Neuron (in vitro differentiated cells): ENCODE measurements at regions not wholly inside any gene's neighbourhood (a gene's known extent, or its start where the extent isn't known, plus 50 kb on each side); places are given as distances from the start of the nearest gene placed in this dataset.
"Not testable (repeated sequence)": the region's sequence is repeated elsewhere in the genome, so short reads cannot be mapped to it uniquely, and the experiment has no call there.

Experiments
- H2AFZ ChIP-seq: one replicate; pipeline ENCODE4 v1.6.1; 2013; ENCODE audit warnings: low read depth, mild to moderate bottlenecking, inconsistent platforms, low read length, moderate library complexity
- H3K27me3 ChIP-seq: one replicate; pipeline ENCODE4 v1.6.1; 2013; ENCODE audit warnings: low read length; ENCODE audit not compliant: insufficient read depth
- H3K36me3 ChIP-seq: one replicate; pipeline ENCODE4 v1.6.1; 2013; ENCODE audit warnings: low read length; ENCODE audit not compliant: insufficient read depth
- H3K4me1 ChIP-seq: one replicate; pipeline ENCODE4 v1.6.1; 2013; ENCODE audit warnings: low read length; ENCODE audit not compliant: insufficient read depth
- H3K4me3 ChIP-seq: 2 replicates; pipeline ENCODE4 v1.5.1; 2013; ENCODE audit warnings: mild to moderate bottlenecking, low read length, moderate library complexity
- H3K9me3 ChIP-seq: one replicate; pipeline ENCODE4 v1.6.1; 2013; ENCODE audit warnings: low read length

DNA sequence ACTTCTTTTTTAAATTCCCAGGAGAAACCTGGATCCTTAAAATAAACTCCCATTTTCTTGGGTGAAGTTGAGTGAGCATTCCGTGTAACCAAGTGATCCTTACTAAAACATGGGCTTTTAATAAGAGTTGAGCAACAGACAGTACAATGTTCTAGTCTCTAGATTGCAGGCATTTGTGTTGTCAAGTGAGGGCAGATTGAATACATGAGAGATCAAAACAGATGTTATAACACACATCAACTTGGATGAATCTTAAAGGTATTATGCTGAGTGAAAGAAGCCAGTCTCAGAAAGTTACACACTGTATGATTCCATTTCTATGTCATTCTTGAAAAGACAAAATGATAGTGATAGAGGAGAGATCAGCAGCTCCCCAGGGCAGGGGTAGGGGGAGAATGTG is 213.9 kb upstream of the CCDC196 start:
- no peaks in the 10 kb centered on the region for H3K4me1 ChIP-seq
- no peak overlapping the region for H3K4me3 ChIP-seq
- no peaks in the 10 kb centered on the region for H3K36me3 ChIP-seq
- no peaks in the 10 kb centered on the region for H3K27me3 ChIP-seq
- H3K9me3 ChIP-seq: no peaks in the 10 kb centered on the region
- no peak overlapping the region for H2AFZ ChIP-seq

DNA sequence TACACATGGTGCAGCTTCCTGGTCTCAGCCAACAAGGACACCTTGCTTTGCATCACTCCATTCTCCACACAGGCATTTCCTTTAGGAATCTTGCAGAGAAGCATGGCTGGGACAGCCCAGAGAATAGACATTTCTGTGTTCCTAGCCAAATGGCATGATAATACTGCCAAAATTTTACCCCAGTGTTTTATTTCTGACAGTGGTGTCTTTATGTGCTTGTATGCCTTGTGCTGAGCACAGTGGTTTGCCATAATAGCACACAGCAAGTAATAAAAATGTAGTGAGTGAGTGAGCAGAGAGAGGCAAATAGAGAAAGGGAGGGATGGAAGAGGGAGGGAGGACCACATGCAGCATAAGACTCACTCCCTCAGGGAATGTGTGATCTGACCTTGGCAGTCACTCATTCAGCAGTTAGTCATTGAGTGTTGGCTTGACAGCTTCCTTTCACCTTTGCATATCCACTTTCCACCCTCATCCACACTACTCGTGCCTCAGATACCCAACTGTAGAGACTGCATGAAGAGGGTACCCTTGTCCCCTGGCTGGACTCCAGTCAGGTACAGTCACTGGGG is 212.8 kb upstream of the CCDC196 start:
- Histone ChIP-seq H3K36me3 (no peaks in the 10 kb centered on the region), H3K9me3 (no peaks in the 10 kb centered on the region), H3K27me3 (no peaks in the 10 kb centered on the region)

DNA sequence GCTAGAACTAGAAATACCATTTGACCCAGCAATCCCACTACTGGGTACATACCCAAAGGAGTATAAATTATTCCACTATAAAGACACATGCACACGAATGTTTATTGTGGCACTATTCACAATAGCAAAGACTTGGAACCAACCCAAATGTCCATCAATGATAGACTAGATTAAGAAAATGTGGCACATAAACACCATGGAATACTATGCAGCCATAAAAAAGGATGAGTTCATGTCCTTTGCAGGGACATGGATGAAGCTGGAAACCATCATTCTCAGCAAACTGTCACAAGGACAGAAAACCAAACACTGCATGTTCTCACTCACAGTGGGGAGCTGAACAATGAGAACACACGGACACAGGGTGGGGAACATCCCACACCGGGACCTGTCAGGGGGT is 207.8 kb upstream of the CCDC196 start:
- not testable (repeated sequence) for H3K9me3 ChIP-seq, H3K36me3 ChIP-seq

More for the DNA sequence above, 212.8 kb upstream of the CCDC196 start:
- Histone ChIP-seq H2AFZ (no peak overlapping the region), H3K4me3 (no peak overlapping the region), H3K4me1 (no peaks in the 10 kb centered on the region)

DNA sequence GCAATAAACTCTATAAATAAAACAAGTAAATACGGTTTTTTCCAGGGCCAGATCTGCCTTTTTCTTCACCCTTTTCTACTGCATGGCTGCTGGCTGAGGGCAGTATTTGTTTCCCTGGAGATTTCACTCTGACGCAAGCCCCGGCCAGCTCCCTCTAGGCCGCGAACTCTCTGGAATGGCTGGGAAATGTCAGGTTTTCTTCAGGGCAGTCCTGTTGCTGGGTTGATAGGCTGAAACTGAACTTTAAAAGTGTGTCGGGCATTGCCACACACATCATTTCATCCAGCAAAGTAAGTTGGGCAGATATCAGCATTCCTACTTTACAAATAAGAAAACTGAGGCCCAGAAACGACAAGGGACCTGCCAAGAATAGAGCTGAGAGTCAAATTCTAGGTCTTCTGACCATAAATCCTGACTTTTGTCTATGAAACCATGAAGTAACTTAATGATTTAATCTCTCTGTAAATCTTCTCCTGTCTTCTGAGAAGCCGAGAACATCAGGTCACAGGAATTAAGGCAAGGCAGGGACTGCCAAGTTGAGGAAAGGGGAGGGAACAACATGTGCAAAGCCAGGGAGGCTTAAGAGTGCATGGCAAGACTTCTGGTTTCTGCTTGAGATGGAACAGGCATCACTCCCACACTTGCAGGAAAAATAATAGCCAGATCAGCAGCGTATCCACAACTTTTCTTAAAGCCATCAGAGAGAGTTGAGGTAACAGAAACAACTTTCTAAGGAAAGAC is 205.0 kb upstream of the CCDC196 start:
- Histone ChIP-seq H3K4me3 (no peak overlapping the region), H3K4me1 (no peaks in the 10 kb centered on the region), H2AFZ (no peak overlapping the region), H3K27me3 (no peaks in the 10 kb centered on the region), H3K36me3 (no peaks in the 10 kb centered on the region), H3K9me3 (no peaks in the 10 kb centered on the region)

More for the DNA sequence above, 207.8 kb upstream of the CCDC196 start:
- H2AFZ ChIP-seq, H3K27me3 ChIP-seq, H3K4me1 ChIP-seq, H3K4me3 ChIP-seq: not testable (repeated sequence)

DNA sequence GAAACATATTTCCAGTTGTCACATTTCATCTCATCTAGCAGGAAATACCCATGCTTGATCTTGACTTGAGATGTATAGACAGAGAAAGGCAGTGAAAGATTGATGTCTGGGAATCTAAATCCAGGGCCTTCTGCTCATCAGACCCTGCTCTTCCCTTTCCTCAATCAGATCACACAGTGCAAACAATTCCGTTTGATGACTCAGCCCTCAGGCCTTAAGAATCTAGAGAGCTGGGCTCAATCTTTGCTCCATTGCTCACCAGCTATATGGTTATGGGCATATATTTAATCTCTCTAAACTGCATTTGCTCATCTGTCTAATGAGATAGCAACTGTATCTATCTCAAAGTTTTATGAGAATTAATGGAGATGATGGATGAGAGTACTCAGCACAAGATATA is 201.8 kb upstream of the CCDC196 start:
- Histone ChIP-seq H3K36me3 (no peaks in the 10 kb centered on the region), H3K4me1 (no peaks in the 10 kb centered on the region)

DNA sequence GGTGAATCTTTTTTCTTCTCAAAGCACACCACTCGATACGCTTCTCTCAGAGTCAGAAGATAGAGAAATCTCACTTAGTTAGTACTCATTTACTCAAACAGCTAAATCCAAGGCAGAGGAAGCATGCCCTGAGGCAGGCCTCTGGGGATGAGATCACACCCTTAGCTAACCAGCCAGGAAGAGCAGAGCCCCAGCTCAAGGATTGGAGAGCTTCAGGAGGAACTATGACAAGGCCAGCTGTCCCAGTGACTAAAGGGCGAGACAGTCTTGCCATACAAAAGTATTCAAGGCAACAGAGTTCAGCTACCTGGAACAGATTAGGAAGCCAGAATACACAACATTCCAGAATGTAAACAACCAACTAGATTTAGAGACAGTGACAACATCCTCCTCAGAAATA is 197.7 kb upstream of the CCDC196 start:
- H3K27me3 ChIP-seq: no peaks in the 10 kb centered on the region
- H3K36me3 ChIP-seq: no peaks in the 10 kb centered on the region
- no peak overlapping the region for H2AFZ ChIP-seq
- H3K4me1 ChIP-seq: no peaks in the 10 kb centered on the region
- H3K9me3 ChIP-seq: no peaks in the 10 kb centered on the region
- H3K4me3 ChIP-seq: no peak overlapping the region

More for the DNA sequence above, 201.8 kb upstream of the CCDC196 start:
- Histone ChIP-seq H3K4me3 (no peak overlapping the region), H3K27me3 (no peaks in the 10 kb centered on the region), H2AFZ (no peak overlapping the region), H3K9me3 (no peaks in the 10 kb centered on the region)

DNA sequence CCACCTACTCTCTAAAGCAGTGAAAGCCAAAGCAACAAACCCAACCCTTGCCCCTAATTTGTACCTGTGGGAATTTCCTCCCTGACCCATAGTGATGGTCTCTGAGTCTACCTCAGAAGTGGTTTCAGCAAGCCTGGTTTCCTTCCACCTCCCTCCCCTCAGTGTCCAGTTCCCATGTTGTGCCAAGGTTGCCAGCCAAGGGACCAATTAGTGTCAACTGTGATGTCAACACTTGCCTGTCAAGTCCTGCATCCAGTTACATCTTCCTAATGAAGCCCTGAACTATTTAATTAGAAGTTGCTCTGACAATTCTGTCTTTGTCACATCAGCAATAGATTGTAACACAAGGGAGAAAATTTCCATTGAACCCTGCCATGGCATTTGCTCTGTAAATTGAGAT is 194.4 kb upstream of the CCDC196 start:
- H3K36me3 ChIP-seq: no peaks in the 10 kb centered on the region
- H3K9me3 ChIP-seq: no peaks in the 10 kb centered on the region
- no peaks in the 10 kb centered on the region for H3K4me1 ChIP-seq
- H2AFZ ChIP-seq: no peak overlapping the region
- no peak overlapping the region for H3K4me3 ChIP-seq
- no peaks in the 10 kb centered on the region for H3K27me3 ChIP-seq

DNA sequence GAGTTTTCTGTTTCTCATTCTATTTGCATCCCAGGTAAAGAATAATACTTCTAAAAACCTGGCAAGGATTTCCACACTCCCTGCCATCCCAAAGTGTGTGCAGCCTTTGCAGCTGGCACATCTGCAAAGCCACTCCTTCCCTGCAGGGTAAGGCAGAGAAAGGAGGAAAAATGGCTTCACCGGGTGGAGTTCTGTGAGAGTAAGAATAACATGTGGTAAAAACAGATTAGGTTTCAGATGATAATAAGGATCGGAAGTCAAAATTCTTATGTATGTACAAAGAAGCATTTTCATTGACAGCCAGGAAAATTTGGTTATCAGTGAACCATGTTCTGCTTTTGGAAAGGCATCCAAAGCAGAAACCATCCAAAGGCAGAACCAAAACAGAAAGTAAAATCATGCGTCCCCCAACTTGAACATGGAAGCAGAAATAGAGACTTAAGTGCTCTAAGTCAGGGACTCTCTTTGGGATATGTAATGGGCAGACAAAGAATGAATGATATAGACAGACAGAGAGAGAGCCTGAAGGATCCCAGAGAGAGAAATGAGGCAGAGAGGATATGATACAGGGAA is 192.6 kb upstream of the CCDC196 start:
- H3K36me3 ChIP-seq: no peaks in the 10 kb centered on the region
- no peaks in the 10 kb centered on the region for H3K27me3 ChIP-seq
- no peaks in the 10 kb centered on the region for H3K4me1 ChIP-seq
- no peak overlapping the region for H2AFZ ChIP-seq
- no peak overlapping the region for H3K4me3 ChIP-seq
- H3K9me3 ChIP-seq: no peaks in the 10 kb centered on the region

DNA sequence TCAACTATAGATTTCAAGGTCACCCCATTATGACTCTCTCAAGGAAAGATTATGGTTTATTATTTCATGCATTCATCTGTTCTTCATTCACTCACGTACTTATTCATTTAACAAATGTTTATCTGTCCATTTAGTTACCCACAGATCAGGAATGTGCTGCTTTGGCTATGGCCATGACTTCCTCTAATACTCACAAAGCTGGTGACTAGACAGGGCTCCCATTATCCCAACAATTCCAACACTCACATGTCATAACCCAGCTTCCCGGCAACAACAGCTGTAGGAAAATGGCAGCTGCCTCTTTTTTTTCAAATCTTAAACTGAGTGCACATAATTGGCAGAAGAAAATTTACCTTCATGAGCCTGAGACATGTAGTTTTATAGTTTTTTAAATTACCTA is 190.8 kb upstream of the CCDC196 start:
- Histone ChIP-seq H2AFZ (no peak overlapping the region), H3K4me3 (no peak overlapping the region), H3K4me1 (no peaks in the 10 kb centered on the region), H3K36me3 (no peaks in the 10 kb centered on the region), H3K27me3 (no peaks in the 10 kb centered on the region), H3K9me3 (no peaks in the 10 kb centered on the region)

DNA sequence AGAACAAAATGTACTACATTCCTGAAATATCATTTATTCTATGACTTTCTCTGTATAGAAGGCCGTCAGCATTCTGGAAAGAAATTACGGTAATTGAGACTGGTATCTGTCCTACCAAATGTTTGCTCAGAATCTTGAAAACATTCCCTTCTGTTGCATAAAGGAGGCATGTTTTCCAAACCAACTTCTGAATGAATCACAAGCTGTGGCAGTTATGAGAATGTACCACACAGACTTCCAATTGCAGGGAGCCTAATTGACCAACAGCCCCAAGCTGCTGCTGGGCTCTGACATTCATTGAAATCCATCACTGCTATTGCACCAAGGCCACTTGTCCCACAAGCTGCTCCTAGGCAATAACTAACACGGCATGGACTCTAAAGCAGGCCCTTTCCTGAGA is 185.3 kb upstream of the CCDC196 start:
- Histone ChIP-seq H2AFZ (no peak overlapping the region), H3K4me3 (no peak overlapping the region), H3K36me3 (no peaks in the 10 kb centered on the region), H3K4me1 (no peaks in the 10 kb centered on the region), H3K9me3 (no peaks in the 10 kb centered on the region), H3K27me3 (no peaks in the 10 kb centered on the region)

DNA sequence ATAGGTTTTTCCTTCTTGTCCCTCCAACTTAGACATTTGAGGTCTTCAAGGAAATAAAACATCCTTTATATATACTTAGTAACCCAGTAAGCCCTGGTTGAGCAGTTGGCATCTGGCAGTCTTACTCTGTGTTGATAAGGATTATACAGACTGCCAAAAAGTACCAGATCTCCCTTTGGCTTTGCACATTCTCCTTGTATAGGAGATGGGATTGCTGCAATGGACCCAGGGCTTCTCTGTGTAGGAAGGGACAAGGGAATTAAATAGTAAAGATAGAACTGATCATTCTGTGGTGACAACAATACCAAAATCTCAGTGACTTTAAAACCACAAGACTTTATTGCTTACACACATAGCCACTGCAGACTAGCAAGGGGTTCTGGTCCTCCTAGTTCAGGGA is 180.1 kb upstream of the CCDC196 start:
- Histone ChIP-seq H3K4me1 (no peaks in the 10 kb centered on the region), H3K36me3 (no peaks in the 10 kb centered on the region), H3K9me3 (no peaks in the 10 kb centered on the region), H2AFZ (no peak overlapping the region), H3K4me3 (no peak overlapping the region), H3K27me3 (no peaks in the 10 kb centered on the region)

DNA sequence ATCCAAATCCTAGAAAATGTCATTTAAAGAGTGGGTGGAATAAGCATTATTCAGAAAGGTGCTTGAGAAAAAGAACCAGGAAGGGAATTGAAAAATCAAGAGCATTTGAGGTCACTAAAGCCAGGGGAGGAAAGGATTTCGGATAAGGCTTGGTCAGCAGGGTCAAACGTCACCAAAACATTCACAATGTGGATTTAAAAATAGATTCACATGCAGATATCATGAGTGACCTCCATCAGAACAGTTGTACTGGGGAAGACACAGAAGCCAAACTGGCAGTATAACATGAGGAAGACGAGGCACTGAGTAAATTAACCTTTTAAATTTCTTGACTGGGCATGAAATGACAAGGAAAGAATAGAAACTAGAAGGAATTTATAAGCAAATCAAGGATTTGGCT is 175.1 kb upstream of the CCDC196 start:
- Histone ChIP-seq H3K4me1 (no peaks in the 10 kb centered on the region), H2AFZ (no peak overlapping the region), H3K9me3 (no peaks in the 10 kb centered on the region), H3K27me3 (no peaks in the 10 kb centered on the region), H3K4me3 (no peak overlapping the region), H3K36me3 (no peaks in the 10 kb centered on the region)

DNA sequence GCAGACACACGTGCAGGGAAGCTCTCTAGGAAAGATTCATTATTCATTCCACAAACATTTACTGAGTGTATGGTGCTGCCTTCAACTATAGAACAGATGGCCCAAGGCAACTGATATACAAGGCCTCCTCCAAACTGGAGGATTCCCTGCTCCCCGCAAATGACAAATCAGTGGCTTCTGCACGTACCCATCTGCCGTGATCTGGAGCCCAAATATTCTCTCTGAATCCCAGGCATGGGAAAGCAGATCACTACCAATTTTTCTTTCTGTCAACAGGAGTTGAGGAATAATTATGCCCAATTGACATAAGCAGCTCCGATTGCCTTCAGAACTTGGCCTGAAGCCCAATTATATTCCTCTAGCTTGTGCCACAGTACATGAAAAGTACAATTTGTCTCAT is 174.2 kb upstream of the CCDC196 start:
- Histone ChIP-seq H2AFZ (no peak overlapping the region), H3K4me3 (no peak overlapping the region), H3K4me1 (no peaks in the 10 kb centered on the region), H3K36me3 (no peaks in the 10 kb centered on the region), H3K27me3 (no peaks in the 10 kb centered on the region), H3K9me3 (no peaks in the 10 kb centered on the region)
